Mucosa of rectum (tissue), 2 donors: ENCODE measurements at regions not wholly inside any gene's neighbourhood (a gene's known extent, or its start where the extent isn't known, plus 50 kb on each side); places are given as distances from the start of the nearest gene placed in this dataset.

Experiments used
- H3K27ac ChIP-seq, 2 donors: one replicate each; pipeline ENCODE4 v1.7.0; 2013; ENCODE audit warnings: inconsistent platforms in 2 of 2, low read depth in 2 of 2, low read length in 2 of 2
- H3K27me3 ChIP-seq, 2 donors: one replicate each; pipeline ENCODE4 v1.7.0; 2013; ENCODE audit warnings: low read length in 2 of 2; ENCODE audit not compliant: control insufficient read depth in 2 of 2, insufficient read depth in 2 of 2
- H3K36me3 ChIP-seq, 2 donors: one replicate each; pipeline ENCODE4 v1.7.0; 2013; ENCODE audit warnings: low read length in 2 of 2; ENCODE audit not compliant: control insufficient read depth in 2 of 2, insufficient read depth in 2 of 2
- H3K4me1 ChIP-seq, 2 donors: one replicate each; pipeline ENCODE4 v1.7.0; 2013; ENCODE audit warnings: low read length in 2 of 2, mild to moderate bottlenecking in 1 of 2; ENCODE audit not compliant: control insufficient read depth in 2 of 2, insufficient read depth in 2 of 2
- H3K4me3 ChIP-seq, 2 donors: one replicate each; pipeline ENCODE4 v1.7.0; 2013; ENCODE audit warnings: low read length in 2 of 2
- H3K9ac ChIP-seq, 2 donors: one replicate each; pipeline ENCODE4 v1.7.0; 2013; ENCODE audit warnings: low read length in 2 of 2, low read depth in 1 of 2, mild to moderate bottlenecking in 1 of 2
- H3K9me3 ChIP-seq, 2 donors: one replicate each; pipeline ENCODE4 v1.7.0; 2013; ENCODE audit warnings: low read length in 2 of 2; ENCODE audit not compliant: control insufficient read depth in 2 of 2
- donor health status: healthy.
- donor health status: Normal muscosa, but diverticular disease.

- peaks cover 0 to 2% of the 10 kb centered on the region in 2 donors for H3K27me3 ChIP-seq
- no peaks in the 10 kb centered on the region for H3K9me3 ChIP-seq
- no peak overlapping the region for H3K9ac ChIP-seq
- peaks cover 0 to 2% of the 10 kb centered on the region in 2 donors for H3K4me1 ChIP-seq
- no peak overlapping the region for H3K27ac ChIP-seq
- H3K36me3 ChIP-seq: no peaks in the 10 kb centered on the region
- no peak overlapping the region for H3K4me3 ChIP-seq
Observed at GRCh38 chr14:101470266-101470665, 91.0 kb upstream of the DIO3 start.

- peaks cover 9 to 16% of the 10 kb centered on the region in 2 donors for H3K4me1 ChIP-seq
- H3K27ac ChIP-seq: no peak overlapping the region
- H3K9ac ChIP-seq: no peak overlapping the region
- H3K27me3 ChIP-seq: peaks cover 0 to 2% of the 10 kb centered on the region in 2 donors
- no peaks in the 10 kb centered on the region for H3K9me3 ChIP-seq
- H3K36me3 ChIP-seq: no peaks in the 10 kb centered on the region
- H3K4me3 ChIP-seq: no peak overlapping the region
Observed at GRCh38 chr14:101471723-101472517, 89.4 kb upstream of the DIO3 start.

DNA sequence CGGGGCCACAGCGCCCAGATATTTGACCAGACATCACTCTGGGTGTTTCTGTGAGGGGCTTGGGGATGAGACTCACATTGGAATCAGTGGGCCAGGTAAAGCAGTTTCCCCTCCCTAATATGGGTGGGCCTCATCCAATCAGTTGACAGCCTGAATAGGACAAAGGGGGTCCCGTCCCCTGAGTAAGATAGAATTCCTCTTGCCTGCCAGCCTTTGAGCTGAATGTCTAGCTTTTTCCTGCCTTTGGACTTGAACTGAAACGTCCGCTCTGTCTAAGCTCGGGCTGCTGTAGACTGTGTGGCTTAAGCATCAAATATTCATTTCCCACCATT lies 88.8 kb upstream of the DIO3 start:
- Histone ChIP-seq H3K36me3 (no peaks in the 10 kb centered on the region), H3K4me3 (no peak overlapping the region), H3K9ac (no peak overlapping the region), H3K4me1 (peaks cover 9 to 21% of the 10 kb centered on the region in 2 donors), H3K27me3 (peaks cover 0 to 2% of the 10 kb centered on the region in 2 donors), H3K9me3 (no peaks in the 10 kb centered on the region), H3K27ac (no peak overlapping the region)

DNA sequence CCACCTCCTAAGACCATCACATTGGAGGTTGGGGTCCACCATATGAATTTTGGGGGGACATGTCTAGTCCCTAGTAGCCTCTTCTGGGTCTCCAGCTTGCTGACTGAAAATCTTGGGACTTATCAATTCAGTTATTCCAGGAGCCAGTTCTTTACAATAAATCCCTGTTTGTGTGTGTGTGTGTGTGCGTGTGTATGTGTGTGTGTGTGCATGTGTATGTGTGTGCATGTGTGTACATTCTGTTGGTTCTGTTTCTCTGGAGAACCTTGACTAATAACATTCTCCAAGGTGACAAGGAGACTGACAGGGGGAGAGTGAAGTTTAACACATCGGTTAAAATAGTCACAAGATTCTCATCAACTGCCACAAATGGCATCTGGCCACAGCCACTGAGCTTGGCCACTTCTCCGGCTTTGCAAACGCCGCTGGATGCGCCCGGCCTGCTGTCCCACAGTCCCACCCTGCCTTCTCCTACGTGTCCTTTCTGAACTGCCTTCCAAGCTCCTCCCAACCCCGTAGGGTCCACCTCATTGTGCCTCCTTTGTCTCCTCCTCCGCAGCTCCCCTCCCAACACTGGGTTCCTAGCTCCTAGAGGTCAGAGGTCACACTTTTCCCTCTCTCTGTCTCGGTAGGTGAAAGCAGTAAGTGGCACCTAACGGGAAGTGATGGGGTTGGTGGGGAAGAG lies 88.1 kb upstream of the DIO3 start:
- no peak overlapping the region for H3K27ac ChIP-seq
- peaks cover 9 to 22% of the 10 kb centered on the region in 2 donors for H3K4me1 ChIP-seq
- no peaks in the 10 kb centered on the region for H3K9me3 ChIP-seq
- H3K4me3 ChIP-seq: no peak overlapping the region
- H3K9ac ChIP-seq: no peak overlapping the region
- peaks cover 0 to 2% of the 10 kb centered on the region in 2 donors for H3K27me3 ChIP-seq
- H3K36me3 ChIP-seq: no peaks in the 10 kb centered on the region

- H3K27ac ChIP-seq: no peak overlapping the region
- H3K4me3 ChIP-seq: no peak overlapping the region
- no peaks in the 10 kb centered on the region for H3K36me3 ChIP-seq
- peaks cover 9 to 22% of the 10 kb centered on the region in 2 donors for H3K4me1 ChIP-seq
- peaks cover 0 to 2% of the 10 kb centered on the region in 2 donors for H3K27me3 ChIP-seq
- no peak overlapping the region for H3K9ac ChIP-seq
- no peaks in the 10 kb centered on the region for H3K9me3 ChIP-seq
Observed at GRCh38 chr14:101473795-101474562, 87.3 kb upstream of the DIO3 start.

DNA sequence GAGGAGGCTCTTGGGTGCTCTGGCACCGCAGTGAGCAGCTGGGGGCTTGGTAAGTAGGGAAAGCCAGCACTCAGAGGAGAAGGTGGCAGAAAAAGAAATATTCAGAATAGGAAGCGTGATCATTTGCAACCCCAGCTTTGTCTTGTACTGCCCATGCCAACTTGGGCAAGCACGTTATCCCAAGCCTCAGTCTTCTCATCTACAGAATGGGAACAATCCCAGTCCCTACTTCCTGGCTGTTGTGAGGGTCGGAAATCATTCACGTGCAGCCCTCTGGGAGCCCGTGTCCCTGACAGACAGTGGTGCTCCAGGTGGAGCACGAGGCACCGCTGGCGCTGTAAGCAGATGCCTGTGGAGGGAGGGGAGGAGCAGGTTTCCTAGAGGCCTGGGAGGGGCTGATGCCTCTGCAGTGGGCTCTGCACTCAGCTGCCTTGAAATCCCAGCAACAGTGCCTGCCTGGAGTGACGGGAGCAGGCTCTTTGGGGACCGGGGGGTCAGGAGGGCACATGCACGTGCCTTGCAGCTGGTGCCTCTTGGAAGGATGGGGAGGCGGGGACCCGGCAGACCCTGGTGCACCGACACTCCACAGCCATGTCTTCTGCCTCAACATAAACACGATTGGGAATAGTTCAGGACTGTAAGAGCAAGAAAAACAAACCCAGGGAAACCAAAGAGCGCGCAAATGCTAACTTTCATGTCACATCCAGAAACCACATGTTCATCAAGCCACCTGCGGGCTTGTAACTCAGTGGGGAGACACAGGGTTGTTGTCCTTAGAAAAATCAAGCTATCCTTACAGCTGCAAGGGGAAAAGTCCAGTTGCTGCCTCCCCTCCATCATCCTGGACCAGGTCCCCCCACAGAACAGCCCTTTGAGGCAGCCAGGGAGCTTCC lies 86.5 kb upstream of the DIO3 start:
- Histone ChIP-seq H3K27ac (no peak overlapping the region), H3K4me3 (no peak overlapping the region), H3K9ac (no peak overlapping the region)

DNA sequence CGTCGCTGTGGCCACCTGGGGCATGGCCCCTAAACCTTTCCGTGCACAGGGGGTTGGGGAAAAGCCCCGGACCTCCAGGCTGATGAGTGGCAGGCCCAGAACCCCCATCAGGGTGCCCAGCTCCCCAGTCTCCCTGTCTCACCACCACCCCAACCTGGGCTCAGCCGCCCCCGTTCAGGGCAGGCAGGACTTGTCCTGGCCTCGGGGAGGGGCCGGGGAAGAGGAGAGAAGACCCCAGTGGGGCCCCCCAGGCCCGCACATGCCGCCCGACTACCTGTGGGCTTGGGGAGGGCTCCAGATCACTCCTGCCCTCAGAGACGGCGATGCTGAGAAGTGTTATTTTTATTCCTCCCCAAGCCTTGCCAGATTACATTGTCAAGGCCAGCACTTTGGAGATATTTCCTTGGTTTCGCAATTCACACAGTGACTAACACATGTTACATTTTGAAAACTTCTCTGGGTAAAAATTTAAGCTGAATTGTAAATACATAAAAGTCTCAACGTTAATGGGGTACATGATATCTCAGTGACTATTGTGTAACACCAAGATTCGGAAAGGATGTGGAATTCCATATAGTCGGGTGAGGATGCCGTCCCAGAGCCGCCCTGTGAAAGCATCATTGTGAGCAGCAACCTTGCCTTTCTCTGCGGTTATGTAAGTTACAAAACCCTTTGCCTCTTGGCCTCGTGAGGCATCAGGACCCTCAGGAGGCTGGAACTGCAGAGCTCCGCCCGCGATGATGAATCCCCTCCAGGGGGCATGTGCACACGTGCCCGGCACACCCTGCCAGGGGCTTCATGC lies 85.6 kb upstream of the DIO3 start:
- H3K27me3 ChIP-seq: peaks cover 0 to 2% of the 10 kb centered on the region in 2 donors
- peak overlapping the region; percentile 85 for H3K27ac ChIP-seq
- no peaks in the 10 kb centered on the region for H3K9me3 ChIP-seq
- H3K9ac ChIP-seq: peak overlapping the region in 1 of 2 donors; percentile 55
- H3K4me3 ChIP-seq: no peak overlapping the region
- H3K36me3 ChIP-seq: no peaks in the 10 kb centered on the region
- peaks cover 9 to 25% of the 10 kb centered on the region in 2 donors for H3K4me1 ChIP-seq

More for the DNA sequence above, 86.5 kb upstream of the DIO3 start:
- H3K4me1 ChIP-seq: peaks cover 9 to 22% of the 10 kb centered on the region in 2 donors
- no peaks in the 10 kb centered on the region for H3K36me3 ChIP-seq
- H3K27me3 ChIP-seq: peaks cover 0 to 2% of the 10 kb centered on the region in 2 donors
- H3K9me3 ChIP-seq: no peaks in the 10 kb centered on the region

- Histone ChIP-seq H3K9ac (peak overlapping the region; percentile 47 to 55), H3K9me3 (no peaks in the 10 kb centered on the region), H3K4me1 (peaks cover 9 to 26% of the 10 kb centered on the region in 2 donors), H3K36me3 (no peaks in the 10 kb centered on the region), H3K27me3 (peaks cover 0 to 2% of the 10 kb centered on the region in 2 donors), H3K4me3 (peak overlapping the region; percentile 26 to 41), H3K27ac (peak overlapping the region; percentile 85)
Observed at GRCh38 chr14:101476258-101476915, 84.9 kb upstream of the DIO3 start.
